ENCODE measurements at regions not wholly inside any gene's neighbourhood (a gene's known extent, or its start where the extent isn't known, plus 50 kb on each side); places are given as distances from the start of the nearest gene placed in this dataset.

- no peak for DNase-seq
These were observed 275.7 kb upstream of the THBS1 start for GRCh38 chr15:39304931-39305728.

- no peak for DNase-seq
These were observed 270.2 kb upstream of the THBS1 start for GRCh38 chr15:39310633-39311032.

- no peak for DNase-seq
These were observed 267.9 kb upstream of the THBS1 start for GRCh38 chr15:39312984-39313383.

- DNase-seq, result no peak
These were observed 267.4 kb upstream of the THBS1 start for GRCh38 chr15:39313467-39313866.

- DNase-seq, result no peak
These were observed 267.0 kb upstream of the THBS1 start for GRCh38 chr15:39313881-39314280.

GRCh38 chr15:39315206-39315850 lies 265.6 kb upstream of the THBS1 start:
- no peak for DNase-seq

- no peak for DNase-seq
These were observed 263.7 kb upstream of the THBS1 start for GRCh38 chr15:39317225-39317624.

- no peak for DNase-seq
These were observed 262.6 kb upstream of the THBS1 start for GRCh38 chr15:39318231-39318630.

- DNase-seq, result no peak
These were observed 260.5 kb upstream of the THBS1 start for GRCh38 chr15:39320355-39320754.

GRCh38 chr15:39320886-39321285 lies 260.0 kb upstream of the THBS1 start:
- DNase-seq, result no peak

GRCh38 chr15:39321977-39322376 lies 258.9 kb upstream of the THBS1 start:
- no peak for DNase-seq

GRCh38 chr15:39323157-39323556 lies 257.7 kb upstream of the THBS1 start:
- DNase-seq, result no peak

- no peak for DNase-seq
These were observed 257.2 kb upstream of the THBS1 start for GRCh38 chr15:39323706-39324105.

GRCh38 chr15:39326306-39326975 lies 254.4 kb upstream of the THBS1 start:
- no peak for DNase-seq

- DNase-seq, result no peak
These were observed 253.7 kb upstream of the THBS1 start for GRCh38 chr15:39327005-39327730.

- DNase-seq, result no peak
These were observed 250.8 kb upstream of the THBS1 start for GRCh38 chr15:39330061-39330460.

- no peak for DNase-seq
These were observed 249.3 kb upstream of the THBS1 start for GRCh38 chr15:39331584-39331983.

- no peak for DNase-seq
These were observed 248.0 kb upstream of the THBS1 start for GRCh38 chr15:39332846-39333245.

- DNase-seq, result no peak
These were observed 247.5 kb upstream of the THBS1 start for GRCh38 chr15:39333393-39333792.

GRCh38 chr15:39333896-39334295 lies 247.0 kb upstream of the THBS1 start:
- DNase-seq, result no peak

GRCh38 chr15:39336926-39337325 lies 244.0 kb upstream of the THBS1 start:
- no peak for DNase-seq

- no peak for DNase-seq
These were observed 242.6 kb upstream of the THBS1 start for GRCh38 chr15:39338251-39338650.
